GM19328 (cell line): ENCODE measurements at regions not wholly inside any gene's neighbourhood (a gene's known extent, or its start where the extent isn't known, plus 50 kb on each side); places are given as distances from the start of the nearest gene placed in this dataset.

Experiments used
- ATAC-seq: cut with Tn5 transposase; IDR thresholded peaks from one replicate; pipeline ENCODE4 v1.9.1; 2021; ENCODE audit warnings: mild to moderate bottlenecking, moderate library complexity; ENCODE audit not compliant: unreplicated experiment

GRCh38 chr5:56595566-56595965 is 219.8 kb upstream of the MAP3K1 start:
- ATAC-seq: no peak

GRCh38 chr5:56594792-56595191 is 220.6 kb upstream of the MAP3K1 start:
- ATAC-seq: no peak

- ATAC-seq: no peak
These were observed 224.3 kb upstream of the MAP3K1 start for GRCh38 chr5:56591081-56591480.

GRCh38 chr5:56589481-56589860 is 225.9 kb upstream of the MAP3K1 start:
- ATAC-seq: no peak

GRCh38 chr5:56588636-56589480 is 226.5 kb upstream of the MAP3K1 start:
- ATAC-seq: peak; percentile 98

- ATAC-seq: no peak
These were observed 227.2 kb upstream of the MAP3K1 start for GRCh38 chr5:56588131-56588487.

- ATAC-seq: no peak
These were observed 227.8 kb upstream of the MAP3K1 start for GRCh38 chr5:56587381-56588130.

- ATAC-seq: no peak
These were observed 229.2 kb upstream of the MAP3K1 start for GRCh38 chr5:56585999-56586691.

GRCh38 chr5:56585461-56585860 is 229.9 kb upstream of the MAP3K1 start:
- ATAC-seq: no peak

- ATAC-seq: no peak
These were observed 233.9 kb upstream of the MAP3K1 start for GRCh38 chr5:56581426-56581825.

- ATAC-seq: no peak
These were observed 234.5 kb upstream of the MAP3K1 start for GRCh38 chr5:56580864-56581263.

- no peak for ATAC-seq
These were observed 239.5 kb upstream of the MAP3K1 start for GRCh38 chr5:56575821-56576220.

GRCh38 chr5:56574778-56575177 is 240.6 kb upstream of the MAP3K1 start:
- no peak for ATAC-seq

GRCh38 chr5:56569566-56569965 is 245.8 kb upstream of the MAP3K1 start:
- ATAC-seq: no peak

- no peak for ATAC-seq
These were observed 246.3 kb upstream of the MAP3K1 start for GRCh38 chr5:56569076-56569475.

GRCh38 chr5:56567278-56567677 is 248.1 kb upstream of the MAP3K1 start:
- ATAC-seq: no peak

- ATAC-seq: no peak
These were observed 248.7 kb upstream of the MAP3K1 start for GRCh38 chr5:56566374-56567249.

GRCh38 chr5:56565644-56566043 is 249.7 kb upstream of the MAP3K1 start:
- ATAC-seq: peak; percentile 93

GRCh38 chr5:56565283-56565615 is 250.1 kb upstream of the MAP3K1 start:
- ATAC-seq: no peak

GRCh38 chr5:56564541-56565282 is 250.6 kb upstream of the MAP3K1 start:
- no peak for ATAC-seq
